ENCODE measurements at regions not wholly inside any gene's neighbourhood (a gene's known extent, or its start where the extent isn't known, plus 50 kb on each side); places are given as distances from the start of the nearest gene placed in this dataset.
"Not testable (repeated sequence)": the region's sequence is repeated elsewhere in the genome, so short reads cannot be mapped to it uniquely, and the experiment has no call there.

DNA sequence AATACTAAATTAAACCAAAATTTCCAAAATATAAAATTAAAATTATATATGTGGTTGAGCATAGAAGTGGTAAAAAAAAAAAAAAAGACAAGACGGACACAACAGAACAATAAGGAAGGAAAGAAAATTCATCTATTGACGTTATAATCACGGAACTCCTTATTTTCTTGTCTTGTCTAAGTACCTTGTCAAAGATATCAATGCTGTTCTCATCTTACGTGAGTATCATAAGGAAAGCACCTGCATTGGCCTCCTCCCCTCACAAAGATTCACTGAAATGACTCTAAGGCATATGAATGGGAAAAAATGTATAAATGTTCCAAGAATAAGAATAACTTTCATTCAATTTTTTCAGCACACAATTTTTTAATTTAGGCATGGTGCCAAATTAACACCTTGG, 135.4 kb downstream of the PPP1R3A start:
- no peak for DNase-seq (ENCODE audit: low spot score)

- no peak for DNase-seq (ENCODE audit: low spot score)
Observed at GRCh38 chr7:113775804-113776203, 143.0 kb downstream of the PPP1R3A start.

DNA sequence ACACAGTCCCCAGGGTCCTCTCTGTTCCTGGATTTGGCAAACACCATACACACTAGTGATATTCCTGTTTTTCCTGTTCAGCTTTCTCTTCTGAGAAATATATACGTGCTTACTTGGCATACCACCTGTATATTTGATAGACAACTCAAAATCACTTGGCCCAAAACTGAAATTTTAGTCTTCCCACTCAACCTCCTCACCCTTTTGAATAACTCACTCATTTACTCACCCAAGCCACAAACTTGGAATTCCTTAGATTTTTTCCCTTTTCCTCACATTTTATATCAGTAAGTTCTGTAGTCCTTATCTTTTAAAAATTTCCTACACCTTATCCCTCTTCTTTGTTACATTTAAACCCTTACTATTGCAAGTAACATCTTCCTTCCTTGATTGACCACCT, 143.4 kb downstream of the PPP1R3A start:
- DNase-seq (ENCODE audit: low spot score) = no peak

GRCh38 chr7:113774182-113774807, 144.5 kb downstream of the PPP1R3A start:
- peak; percentile 12 for DNase-seq (ENCODE audit: low spot score)

- no peak for DNase-seq (ENCODE audit: low spot score)
Observed at GRCh38 chr7:113770146-113770738, 148.6 kb downstream of the PPP1R3A start.

DNA sequence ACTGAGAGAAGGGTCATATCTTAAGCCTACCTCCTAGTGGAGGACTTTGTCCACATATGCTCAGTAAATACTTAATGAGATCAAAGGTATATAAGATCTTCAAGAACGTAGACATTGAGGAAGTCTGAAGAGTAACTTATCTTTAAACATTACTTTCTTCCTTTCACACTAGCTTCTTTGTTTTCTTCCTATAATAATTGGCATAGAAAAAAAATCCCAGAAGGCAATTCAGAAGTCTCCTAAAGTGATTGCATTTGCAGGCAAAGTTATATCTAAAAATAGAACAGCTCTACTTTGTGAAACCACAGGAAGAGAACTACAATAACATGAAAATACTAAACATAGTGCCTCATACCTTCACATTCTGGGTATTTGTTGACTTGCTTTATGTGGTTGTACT, 150.4 kb downstream of the PPP1R3A start:
- DNase-seq (ENCODE audit: low spot score) = peak; percentile 5

DNA sequence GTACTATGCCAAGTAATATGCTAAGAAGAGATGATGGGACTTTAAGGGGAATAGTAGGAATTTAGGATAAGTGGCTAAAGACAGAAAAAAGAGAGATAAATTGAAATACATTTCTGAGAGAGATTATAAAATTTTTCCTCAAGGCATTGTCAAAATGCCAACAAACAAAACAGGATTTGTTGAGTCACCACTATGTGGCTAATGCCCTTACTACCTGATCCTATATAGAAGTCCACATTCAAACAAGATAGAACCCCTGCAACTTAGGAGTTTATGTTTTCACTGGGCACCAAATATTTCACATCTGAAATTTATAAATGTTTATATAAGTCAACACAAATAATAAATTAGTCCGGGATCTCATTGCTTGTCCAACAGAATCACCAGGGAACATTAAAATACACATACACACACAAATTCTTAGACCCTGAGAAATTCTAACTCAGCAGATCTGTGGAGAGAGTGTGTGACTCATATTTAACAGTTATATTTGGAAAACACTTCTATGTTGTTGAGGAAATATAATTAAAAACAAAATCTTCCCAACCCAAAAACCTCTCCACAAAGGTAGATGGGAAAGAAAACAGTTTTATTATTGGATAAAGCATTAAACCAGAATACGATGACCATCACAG, 154.3 kb downstream of the PPP1R3A start:
- DNase-seq (ENCODE audit: low spot score) = no peak

DNA sequence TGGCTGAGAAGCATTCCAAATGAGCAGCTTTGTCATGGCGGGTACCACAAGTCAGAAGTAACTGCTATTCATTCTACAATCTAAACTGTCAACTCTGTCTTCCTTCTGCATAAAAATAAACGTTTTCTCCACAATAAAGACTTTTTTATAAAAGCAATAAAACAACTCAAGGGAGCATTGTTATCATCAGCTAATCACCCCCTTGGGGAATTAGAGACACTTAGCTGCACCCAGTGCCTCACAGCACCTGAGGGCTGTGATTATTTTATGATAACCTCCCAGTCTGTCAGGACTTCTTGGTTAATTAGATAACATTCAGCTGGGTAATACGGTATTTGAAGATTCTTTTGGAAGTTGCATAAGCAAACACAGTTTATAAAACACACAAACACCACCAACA, 155.6 kb downstream of the PPP1R3A start:
- no peak for DNase-seq (ENCODE audit: low spot score)

DNA sequence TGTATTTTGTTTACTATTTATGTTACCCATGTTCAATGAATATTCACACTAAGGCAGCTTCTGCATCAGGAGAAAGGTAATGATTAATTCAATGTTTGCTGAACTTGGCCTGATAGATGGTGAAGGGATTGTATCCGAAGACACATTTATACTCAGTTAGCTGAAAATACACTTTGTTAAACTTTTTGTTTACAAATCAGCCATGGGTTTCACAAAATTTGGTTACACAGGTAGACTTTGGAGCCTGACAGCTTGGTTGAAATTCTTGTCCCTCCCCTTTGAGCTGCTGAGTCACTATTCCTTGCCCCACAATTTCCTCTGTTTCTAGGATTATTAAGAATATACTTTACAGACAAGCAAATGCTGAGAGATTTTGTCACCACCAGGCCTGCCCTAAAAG, 162.6 kb downstream of the PPP1R3A start:
- no peak for DNase-seq (ENCODE audit: low spot score)

- DNase-seq (ENCODE audit: low spot score) = no peak
Observed at GRCh38 chr7:113752689-113753088, 166.1 kb downstream of the PPP1R3A start.

DNA sequence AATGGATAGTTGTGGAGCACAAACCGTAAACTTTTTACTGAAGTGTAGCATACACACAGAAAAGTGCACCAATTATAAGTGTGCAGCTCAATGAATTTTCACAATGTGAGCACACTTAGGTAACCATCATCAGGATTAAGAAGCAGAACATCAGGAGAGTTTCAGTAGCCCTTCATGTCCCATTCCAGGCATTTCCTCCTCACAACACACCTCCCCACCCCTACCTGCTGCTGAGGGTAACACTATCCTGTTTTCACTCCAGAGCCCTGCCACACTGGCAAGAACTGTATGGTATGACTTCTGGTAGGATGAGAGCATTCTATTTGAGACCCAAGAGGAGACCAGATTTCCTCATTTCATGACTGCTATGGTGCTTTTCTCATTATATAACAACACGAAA, 166.5 kb downstream of the PPP1R3A start:
- no peak for DNase-seq (ENCODE audit: low spot score)

- no peak for DNase-seq (ENCODE audit: low spot score)
Observed at GRCh38 chr7:113751547-113751946, 167.3 kb downstream of the PPP1R3A start.

- not testable (repeated sequence) for DNase-seq (ENCODE audit: low spot score)
Observed at GRCh38 chr7:113748385-113748784, 170.4 kb downstream of the PPP1R3A start.

GRCh38 chr7:113742946-113743431, 175.8 kb downstream of the PPP1R3A start:
- not testable (repeated sequence) for DNase-seq (ENCODE audit: low spot score)

DNA sequence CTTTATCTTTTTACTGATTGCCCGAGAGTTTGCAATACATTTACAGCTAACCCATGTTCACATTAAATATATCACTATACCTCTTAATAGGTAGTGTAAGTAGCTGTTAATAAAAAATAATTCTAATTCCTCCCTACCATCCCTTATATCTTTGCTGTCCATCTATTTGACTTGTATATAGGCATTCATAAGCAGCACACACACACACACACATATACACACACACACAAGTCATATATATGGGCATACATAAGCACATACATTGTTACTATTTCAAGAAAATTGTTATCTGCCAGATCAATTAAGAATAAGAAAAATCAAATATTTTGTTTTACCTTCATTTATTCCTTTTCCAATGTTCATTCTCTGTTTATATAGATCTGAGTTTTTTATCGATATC, 176.4 kb downstream of the PPP1R3A start:
- DNase-seq (ENCODE audit: low spot score) = no peak

DNA sequence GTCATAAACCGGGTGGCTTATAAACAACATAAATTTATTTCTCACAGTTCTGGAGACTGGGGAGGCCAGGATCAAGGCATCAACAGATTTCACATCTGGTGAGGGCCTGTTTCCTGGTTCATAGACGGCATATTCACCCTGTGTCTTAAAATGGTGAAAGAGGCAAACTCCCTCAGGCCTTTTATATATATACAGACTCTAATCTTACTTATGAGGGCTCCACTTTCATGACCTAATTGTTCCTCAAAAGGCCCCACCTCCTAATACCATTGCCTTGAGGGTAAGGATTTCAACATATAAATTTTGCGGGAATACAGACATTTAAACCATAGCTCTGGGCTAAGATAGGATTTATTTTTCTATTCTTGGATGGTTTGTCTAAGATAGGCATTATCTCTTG, 187.2 kb downstream of the PPP1R3A start:
- DNase-seq (ENCODE audit: low spot score) = no peak

- peak; percentile 14 for DNase-seq (ENCODE audit: low spot score)
Observed at GRCh38 chr7:113730309-113730955, 188.4 kb downstream of the PPP1R3A start.

GRCh38 chr7:113727486-113727885, 191.3 kb downstream of the PPP1R3A start:
- no peak for DNase-seq (ENCODE audit: low spot score)

GRCh38 chr7:113722006-113722405, 196.8 kb downstream of the PPP1R3A start:
- no peak for DNase-seq (ENCODE audit: low spot score)

DNA sequence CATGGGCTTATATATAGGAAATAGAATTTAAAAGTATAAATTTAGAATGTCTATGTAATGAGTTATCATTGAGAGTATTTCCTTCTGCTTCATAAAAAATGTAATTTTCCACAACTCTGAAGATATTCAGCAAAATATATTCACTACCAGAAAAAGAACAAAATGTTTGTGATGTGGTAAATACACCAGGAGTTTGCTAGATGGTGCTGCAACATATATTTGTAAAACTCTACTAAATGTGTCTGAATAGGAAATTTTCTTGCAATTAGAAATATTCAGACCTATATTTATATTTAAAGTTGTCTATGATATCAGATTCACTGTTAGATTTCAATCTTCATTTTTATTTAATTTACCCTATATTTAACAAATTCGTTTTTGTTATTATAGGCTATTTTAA, 201.1 kb downstream of the PPP1R3A start:
- DNase-seq (ENCODE audit: low spot score) = no peak

GRCh38 chr7:113715981-113716856, 202.6 kb downstream of the PPP1R3A start:
- DNase-seq (ENCODE audit: low spot score) = no peak

DNA sequence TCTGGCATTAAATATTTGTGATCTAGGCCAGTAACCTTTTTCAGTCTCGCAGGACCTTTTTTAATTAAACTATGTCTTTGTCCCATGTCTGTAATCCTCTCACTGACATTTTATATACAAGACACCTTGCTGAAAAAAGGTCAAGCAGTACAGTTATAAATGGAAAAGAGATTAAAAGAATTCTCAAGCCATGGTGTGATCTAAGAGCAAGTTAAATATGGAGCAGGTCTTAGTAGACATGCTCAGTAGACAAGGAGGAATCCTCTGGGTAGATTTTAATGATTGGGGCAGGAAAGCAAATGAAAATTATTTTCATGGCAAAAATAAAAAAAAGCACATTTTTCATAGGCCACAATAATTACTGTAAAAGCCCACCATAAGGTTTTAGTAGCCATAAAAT, 203.5 kb downstream of the PPP1R3A start:
- no peak for DNase-seq (ENCODE audit: low spot score)

Data from hepatic stellate cell (primary cell).